A549 (cell line): ENCODE measurements at regions not wholly inside any gene's neighbourhood (a gene's known extent, or its start where the extent isn't known, plus 50 kb on each side); places are given as distances from the start of the nearest gene placed in this dataset.

ENCODE experiments used
- BHLHE40 ChIP-seq: IDR thresholded peaks from 2 replicates; pipeline ENCODE4 v1.6.1; 2012; ENCODE audit warnings: low read depth, low read length, inconsistent platforms
- CHD4 ChIP-seq: fragments of 200-600 bp; sonication (generic); IDR thresholded peaks from 2 replicates; pipeline ENCODE4 v1.6.1; 2016; ENCODE audit warnings: antibody characterized with exemption, mild to moderate bottlenecking, borderline replicate concordance
- JUN ChIP-seq, 2 experiments: fragments of >200 bp; sonication (Bioruptor Twin); formaldehyde crosslinking; IDR thresholded peaks; 2 replicates in 1 of 2; 3 replicates in 1 of 2; pipeline ENCODE4 v1.6.1; 2016 to 2017
- POLR2A ChIP-seq: IDR thresholded peaks from 2 replicates; pipeline ENCODE4 v1.6.1; 2012; ENCODE audit warnings: mild to moderate bottlenecking, low read length
- SMC3 ChIP-seq: fragments of >200 bp; sonication (Bioruptor Twin); formaldehyde crosslinking; IDR thresholded peaks from 3 replicates; pipeline ENCODE4 v1.6.1; 2018; ENCODE audit warnings: inconsistent platforms
- TF ChIP-seq, protein P1 (sequence below): fragments of >200 bp; sonication (Bioruptor Twin); formaldehyde crosslinking; IDR thresholded peaks from 3 replicates; pipeline ENCODE4 v1.5.1; 2016

DNA sequence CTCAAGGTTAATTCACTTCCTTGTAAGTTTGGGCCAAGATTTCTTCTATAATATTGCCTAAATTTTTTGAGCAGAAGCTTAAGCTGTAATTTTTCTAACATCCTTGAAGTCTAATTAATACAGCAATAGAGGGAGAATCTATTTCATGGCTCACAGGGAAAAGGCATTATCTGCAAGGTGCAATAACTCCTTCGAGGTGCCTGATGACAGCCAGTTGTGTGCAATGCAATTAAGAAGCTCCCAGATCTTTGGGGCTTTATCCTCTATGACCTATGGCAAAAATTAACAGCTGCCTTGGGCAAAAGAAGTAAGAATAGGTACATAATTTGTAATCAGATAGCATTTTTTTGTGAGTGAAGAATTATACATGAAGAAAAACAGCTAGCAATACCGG is 554.6 kb upstream of the SALL3 start:
- TF ChIP-seq, protein P1, sequence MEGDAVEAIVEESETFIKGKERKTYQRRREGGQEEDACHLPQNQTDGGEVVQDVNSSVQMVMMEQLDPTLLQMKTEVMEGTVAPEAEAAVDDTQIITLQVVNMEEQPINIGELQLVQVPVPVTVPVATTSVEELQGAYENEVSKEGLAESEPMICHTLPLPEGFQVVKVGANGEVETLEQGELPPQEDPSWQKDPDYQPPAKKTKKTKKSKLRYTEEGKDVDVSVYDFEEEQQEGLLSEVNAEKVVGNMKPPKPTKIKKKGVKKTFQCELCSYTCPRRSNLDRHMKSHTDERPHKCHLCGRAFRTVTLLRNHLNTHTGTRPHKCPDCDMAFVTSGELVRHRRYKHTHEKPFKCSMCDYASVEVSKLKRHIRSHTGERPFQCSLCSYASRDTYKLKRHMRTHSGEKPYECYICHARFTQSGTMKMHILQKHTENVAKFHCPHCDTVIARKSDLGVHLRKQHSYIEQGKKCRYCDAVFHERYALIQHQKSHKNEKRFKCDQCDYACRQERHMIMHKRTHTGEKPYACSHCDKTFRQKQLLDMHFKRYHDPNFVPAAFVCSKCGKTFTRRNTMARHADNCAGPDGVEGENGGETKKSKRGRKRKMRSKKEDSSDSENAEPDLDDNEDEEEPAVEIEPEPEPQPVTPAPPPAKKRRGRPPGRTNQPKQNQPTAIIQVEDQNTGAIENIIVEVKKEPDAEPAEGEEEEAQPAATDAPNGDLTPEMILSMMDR, result no peak
- TF ChIP-seq CHD4, result no peak
- TF ChIP-seq JUN (IDR thresholded peaks at IDR 0.05), result no peak
- TF ChIP-seq BHLHE40, result no peak
- TF ChIP-seq POLR2A, result no peak
- TF ChIP-seq SMC3, result no peak
